ENCODE measurements at regions not wholly inside any gene's neighbourhood (a gene's known extent, or its start where the extent isn't known, plus 50 kb on each side); places are given as distances from the start of the nearest gene placed in this dataset.

- TF ChIP-seq CTCF (IDR thresholded peaks at IDR 0.05; ENCODE audit: poor library complexity) (no peak), EZH2phosphoT487 (IDR thresholded peaks at IDR 0.05; ENCODE audit: low read depth, severe bottlenecking, unreplicated experiment) (no peak)
Observed at GRCh38 chr7:84283798-84284197, 89.2 kb upstream of the SEMA3A start.
